Stimulated activated naive B cell treated with anti-CD40 and anti-IgM and Interleukin-4, amounts not matched to agents 10 μg/mL and 1 μg/mL and 100 μg/mL, for 72 hours (primary cell): ENCODE measurements at regions not wholly inside any gene's neighbourhood (a gene's known extent, or its start where the extent isn't known, plus 50 kb on each side); places are given as distances from the start of the nearest gene placed in this dataset.
"Not testable (repeated sequence)": the region's sequence is repeated elsewhere in the genome, so short reads cannot be mapped to it uniquely, and the experiment has no call there.

Source experiments
- ATAC-seq, 2 donors: fragments of 150-1000 bp; cut with Tn5 transposase; replicated peaks; 2 replicates each; pipeline ENCODE4 v1.10.0; 2021; ENCODE audit warnings: moderate library complexity in 1 of 2
- DNase-seq: peaks from one replicate; pipeline ENCODE4 v3.0.0; 2021
- H3K27ac Mint-ChIP-seq: one replicate; pipeline ENCODE4 v1.8.0; 2022; ENCODE audit warnings: mild to moderate bottlenecking, mixed read lengths
- H3K27me3 Mint-ChIP-seq, 2 donors: one replicate each; pipeline ENCODE4 v1.8.0; 2022; ENCODE audit warnings: mixed read lengths in 2 of 2
- H3K36me3 Mint-ChIP-seq, 2 donors: one replicate each; pipeline ENCODE4 v1.8.0; 2022; ENCODE audit warnings: mixed read lengths in 2 of 2, mild to moderate bottlenecking in 1 of 2
- H3K4me1 Mint-ChIP-seq, 2 donors: one replicate each; pipeline ENCODE4 v1.8.0; 2022; ENCODE audit warnings: mixed read lengths in 2 of 2, mild to moderate bottlenecking in 1 of 2
- H3K4me3 Mint-ChIP-seq, 2 donors: one replicate each; pipeline ENCODE4 v1.8.0; 2022; ENCODE audit warnings: mild to moderate bottlenecking in 2 of 2, mixed read lengths in 2 of 2, moderate library complexity in 1 of 2
- H3K9me3 Mint-ChIP-seq, 2 donors: one replicate each; pipeline ENCODE4 v1.8.0; 2022; ENCODE audit warnings: mixed read lengths in 2 of 2, mild to moderate bottlenecking in 1 of 2

DNA sequence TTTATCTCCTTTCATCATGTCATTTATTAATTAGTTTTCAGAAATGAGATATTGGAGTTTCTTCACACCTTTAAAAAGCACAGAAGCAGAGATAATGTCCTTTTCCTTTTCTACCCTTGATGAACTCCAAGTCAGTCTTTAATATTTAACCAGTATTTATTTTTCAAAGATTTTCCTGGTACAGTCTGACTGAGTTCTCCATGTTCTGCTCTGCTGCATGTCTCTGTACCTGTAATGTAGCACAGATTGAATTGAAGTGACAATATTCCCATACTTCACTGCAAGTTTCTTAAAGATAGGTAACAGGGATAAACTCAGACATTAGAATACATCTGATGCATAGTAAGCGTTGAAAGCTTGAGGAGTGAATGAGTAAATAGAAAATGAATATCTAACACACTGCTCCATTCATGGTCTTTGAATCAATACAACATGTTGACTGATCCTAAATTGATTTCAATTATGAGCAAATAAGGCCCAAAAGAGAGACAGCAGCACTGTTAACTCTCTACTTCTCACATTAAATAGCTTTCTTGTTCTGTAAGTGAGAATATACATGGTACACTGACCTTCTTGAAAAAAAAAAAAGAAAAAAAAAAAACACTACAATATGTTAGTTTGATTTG, 1323.6 kb upstream of the PRR20A start:
- Mint-ChIP-seq H3K27me3 (no peaks in the 10 kb centered on the region), H3K27ac (no peak overlapping the region), H3K4me3 (no peak overlapping the region), H3K4me1 (no peaks in the 10 kb centered on the region), H3K9me3 (peaks cover 8 to 9% of the 10 kb centered on the region in 2 donors), H3K36me3 (no peaks in the 10 kb centered on the region)
- ATAC-seq (no peak), DNase-seq (no peak)

GRCh38 chr13:55820817-55821216, 1319.9 kb upstream of the PRR20A start:
- H3K36me3 Mint-ChIP-seq = no peaks in the 10 kb centered on the region
- H3K4me1 Mint-ChIP-seq = no peaks in the 10 kb centered on the region
- no peak overlapping the region for H3K27ac Mint-ChIP-seq
- H3K9me3 Mint-ChIP-seq = peaks cover 4 to 5% of the 10 kb centered on the region in 2 donors
- DNase-seq (no peak), ATAC-seq (no peak)
- no peaks in the 10 kb centered on the region for H3K27me3 Mint-ChIP-seq
- no peak overlapping the region for H3K4me3 Mint-ChIP-seq

DNA sequence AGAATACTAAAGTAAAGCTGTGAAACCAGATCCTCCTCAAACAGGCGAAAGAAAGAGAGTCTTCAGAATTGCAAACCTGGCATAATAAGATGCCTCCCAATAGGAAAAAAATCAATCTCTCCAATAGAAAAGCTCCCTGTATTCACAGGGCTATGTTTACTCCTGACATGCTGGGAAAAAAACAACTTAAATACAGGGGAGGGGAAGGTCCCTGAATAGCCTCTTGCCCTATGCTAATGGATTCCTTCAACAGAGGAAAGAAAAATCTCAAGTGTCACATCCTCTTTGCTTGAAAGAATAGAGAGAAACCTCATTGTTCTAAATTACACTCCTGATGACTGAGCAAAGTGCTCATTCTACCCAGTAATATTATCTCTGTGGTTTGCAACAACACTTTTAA, 1271.1 kb upstream of the PRR20A start:
- no peak for DNase-seq
- peaks cover 14 to 16% of the 10 kb centered on the region in 2 donors for H3K9me3 Mint-ChIP-seq
- H3K27me3 Mint-ChIP-seq = no peaks in the 10 kb centered on the region
- no peaks in the 10 kb centered on the region for H3K36me3 Mint-ChIP-seq
- no peak overlapping the region for H3K27ac Mint-ChIP-seq
- H3K4me3 Mint-ChIP-seq = no peak overlapping the region
- ATAC-seq = no peak
- no peaks in the 10 kb centered on the region for H3K4me1 Mint-ChIP-seq

GRCh38 chr13:55887561-55887960, 1253.2 kb upstream of the PRR20A start:
- Mint-ChIP-seq H3K36me3 (no peaks in the 10 kb centered on the region), H3K27ac (no peak overlapping the region), H3K4me1 (no peaks in the 10 kb centered on the region), H3K9me3 (peaks cover 0 to 6% of the 10 kb centered on the region in 2 donors), H3K27me3 (no peaks in the 10 kb centered on the region), H3K4me3 (no peak overlapping the region)
- ATAC-seq (no peak), DNase-seq (no peak)

GRCh38 chr13:55893540-55893939, 1247.2 kb upstream of the PRR20A start:
- DNase-seq = no peak
- Mint-ChIP-seq H3K4me1 (no peaks in the 10 kb centered on the region), H3K36me3 (no peaks in the 10 kb centered on the region), H3K27ac (no peak overlapping the region), H3K27me3 (no peaks in the 10 kb centered on the region), H3K9me3 (peaks cover 0 to 9% of the 10 kb centered on the region in 2 donors), H3K4me3 (no peak overlapping the region)
- no peak for ATAC-seq

DNA sequence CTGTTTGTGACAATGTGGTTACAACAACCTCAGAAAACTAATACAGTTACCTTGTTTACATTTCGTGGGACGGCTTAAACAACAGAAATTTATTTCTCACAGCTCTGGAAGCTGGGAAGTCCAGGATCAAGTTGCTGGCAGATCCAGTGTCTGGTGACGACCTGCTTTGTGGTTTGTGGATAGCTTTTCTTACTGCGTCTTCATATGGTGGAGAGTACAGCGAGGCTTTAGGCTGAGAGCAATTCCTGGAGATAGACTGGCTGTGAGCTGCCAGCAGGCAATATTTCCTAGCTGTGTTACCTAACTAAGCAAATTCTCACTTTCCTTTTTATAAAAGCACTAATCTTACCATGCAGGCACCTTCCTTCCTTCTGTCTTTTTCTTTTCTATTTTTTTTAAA, 1203.5 kb upstream of the PRR20A start:
- H3K27me3 Mint-ChIP-seq = no peaks in the 10 kb centered on the region
- DNase-seq (no peak), ATAC-seq (no peak)
- no peak overlapping the region for H3K4me3 Mint-ChIP-seq
- no peaks in the 10 kb centered on the region for H3K4me1 Mint-ChIP-seq
- no peaks in the 10 kb centered on the region for H3K36me3 Mint-ChIP-seq
- peaks cover 4 to 7% of the 10 kb centered on the region in 2 donors for H3K9me3 Mint-ChIP-seq
- H3K27ac Mint-ChIP-seq = no peak overlapping the region

DNA sequence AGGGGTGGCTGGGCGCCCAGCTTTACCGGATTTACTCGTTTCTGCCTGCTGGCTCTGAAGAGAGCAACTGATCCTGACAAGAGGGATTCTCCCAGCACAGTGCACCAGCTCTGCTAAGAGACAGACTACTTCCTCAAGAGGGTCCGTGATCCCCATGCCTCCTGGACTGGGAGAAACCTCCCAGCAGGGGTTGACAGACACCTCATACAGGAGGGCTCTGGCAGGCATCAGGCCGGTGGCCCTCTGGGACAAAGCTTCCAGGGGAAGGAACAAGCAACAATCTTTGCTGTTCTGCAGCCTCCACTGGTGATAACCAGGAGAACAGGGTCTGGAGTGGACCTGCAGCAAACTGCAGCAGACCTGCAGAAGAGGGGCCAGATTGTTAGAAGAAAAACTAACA, 1192.5 kb upstream of the PRR20A start:
- DNase-seq (no peak), ATAC-seq (no peak)
- Mint-ChIP-seq H3K27ac (no peak overlapping the region), H3K9me3 (peaks cover 0 to 10% of the 10 kb centered on the region in 2 donors), H3K27me3 (no peaks in the 10 kb centered on the region), H3K36me3 (no peaks in the 10 kb centered on the region), H3K4me3 (no peak overlapping the region), H3K4me1 (no peaks in the 10 kb centered on the region)

DNA sequence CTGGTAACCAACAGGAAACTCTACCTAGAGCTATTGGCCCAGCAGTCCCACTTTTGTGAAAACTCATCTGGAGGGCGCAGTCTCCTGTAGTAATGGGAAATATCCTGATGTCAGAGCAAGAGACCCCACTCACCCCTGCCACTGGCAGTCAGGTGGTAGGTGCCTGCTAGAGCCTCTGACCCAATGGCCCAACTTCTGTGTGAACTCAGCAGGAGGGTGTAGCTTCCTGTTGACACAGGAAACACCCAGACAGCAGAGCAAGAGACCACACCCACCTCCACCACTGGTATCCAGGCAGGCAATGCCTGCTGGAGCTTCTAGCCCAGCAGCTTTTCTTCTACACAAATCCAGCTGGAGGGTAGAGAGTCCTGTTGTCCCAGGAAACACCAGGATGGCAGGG, 1176.8 kb upstream of the PRR20A start:
- H3K27ac Mint-ChIP-seq = no peak overlapping the region
- no peaks in the 10 kb centered on the region for H3K4me1 Mint-ChIP-seq
- no peaks in the 10 kb centered on the region for H3K27me3 Mint-ChIP-seq
- H3K9me3 Mint-ChIP-seq = peaks cover 5 to 15% of the 10 kb centered on the region in 2 donors
- no peak overlapping the region for H3K4me3 Mint-ChIP-seq
- ATAC-seq (no peak), DNase-seq (no peak)
- H3K36me3 Mint-ChIP-seq = no peaks in the 10 kb centered on the region

DNA sequence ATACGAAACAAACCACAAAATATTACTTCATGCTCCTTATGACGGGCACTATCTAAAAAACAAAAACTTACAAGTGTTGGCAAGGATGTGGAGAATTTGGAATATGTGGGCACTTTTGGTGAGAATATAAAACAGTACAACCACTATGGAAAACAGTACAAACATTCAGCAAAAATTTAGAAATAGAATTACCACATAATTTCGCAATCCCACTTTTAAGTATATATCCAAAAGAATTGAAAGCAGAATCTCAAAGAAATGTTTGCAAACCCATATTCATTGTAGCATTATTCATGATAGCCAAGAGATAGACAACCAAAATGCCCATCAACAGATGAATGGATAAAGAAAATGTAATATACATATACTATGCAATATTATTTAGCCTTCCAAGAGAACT, 1173.7 kb upstream of the PRR20A start:
- no peaks in the 10 kb centered on the region for H3K27me3 Mint-ChIP-seq
- no peak for ATAC-seq

DNA sequence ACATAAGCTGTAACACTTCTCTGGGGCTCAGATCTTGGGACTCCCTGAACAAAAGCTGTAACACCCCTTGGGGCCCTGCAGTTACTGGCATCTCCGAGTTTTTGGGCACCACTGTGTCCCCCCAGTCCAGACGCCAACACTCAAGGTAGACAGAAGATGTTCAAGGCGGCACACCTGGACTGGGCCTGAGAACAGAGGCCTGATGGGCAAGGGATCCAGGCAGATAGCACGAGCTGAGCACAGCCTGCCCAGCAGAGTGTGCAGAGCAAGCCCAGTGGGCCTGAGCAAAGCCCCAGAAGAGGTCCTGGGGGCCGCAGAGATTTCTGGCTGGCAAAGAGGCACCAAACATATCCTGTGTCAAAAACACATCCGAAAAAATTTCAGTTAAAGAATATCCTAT, 1163.3 kb upstream of the PRR20A start:
- Mint-ChIP-seq H3K4me1 (no peaks in the 10 kb centered on the region), H3K4me3 (no peak overlapping the region), H3K27me3 (no peaks in the 10 kb centered on the region), H3K9me3 (peaks cover 3 to 12% of the 10 kb centered on the region in 2 donors), H3K36me3 (no peaks in the 10 kb centered on the region), H3K27ac (no peak overlapping the region)
- ATAC-seq (peak in 1 of 2 donors; percentile 29), DNase-seq (no peak)

More for the DNA sequence above, 1173.7 kb upstream of the PRR20A start:
- Mint-ChIP-seq H3K4me3 (no peak overlapping the region), H3K9me3 (peaks cover under 1 to 7% of the 10 kb centered on the region in 2 donors), H3K4me1 (no peaks in the 10 kb centered on the region), H3K36me3 (no peaks in the 10 kb centered on the region), H3K27ac (no peak overlapping the region)
- DNase-seq = no peak

DNA sequence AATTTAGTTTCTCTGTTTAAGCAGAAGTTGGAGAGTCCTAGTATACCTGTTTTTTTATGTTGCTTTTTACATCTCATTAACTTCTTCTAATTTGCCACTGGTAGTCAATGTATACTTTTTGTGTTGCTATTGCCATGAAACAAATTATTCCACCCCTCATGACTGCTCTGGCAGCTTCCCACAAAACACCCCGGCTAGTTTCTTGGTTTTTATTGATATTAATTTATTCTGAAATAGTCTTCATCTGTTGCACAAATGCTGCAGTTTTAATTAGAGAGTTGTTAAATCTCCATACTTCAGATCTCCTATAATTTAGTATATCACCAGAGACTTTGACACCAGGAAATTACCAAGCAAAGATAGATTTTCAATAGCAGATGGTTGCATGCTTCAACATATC, 1159.3 kb upstream of the PRR20A start:
- no peaks in the 10 kb centered on the region for H3K27me3 Mint-ChIP-seq
- no peak overlapping the region for H3K27ac Mint-ChIP-seq
- DNase-seq = no peak
- H3K4me1 Mint-ChIP-seq = no peaks in the 10 kb centered on the region
- peaks cover 3 to 8% of the 10 kb centered on the region in 2 donors for H3K9me3 Mint-ChIP-seq
- no peaks in the 10 kb centered on the region for H3K36me3 Mint-ChIP-seq
- no peak overlapping the region for H3K4me3 Mint-ChIP-seq
- ATAC-seq = no peak

GRCh38 chr13:55984026-55984425, 1156.7 kb upstream of the PRR20A start:
- not testable (repeated sequence) for H3K9me3 Mint-ChIP-seq, DNase-seq

GRCh38 chr13:55990631-55991030, 1150.1 kb upstream of the PRR20A start:
- no peak for DNase-seq
- Mint-ChIP-seq H3K27me3 (no peaks in the 10 kb centered on the region), H3K4me1 (no peaks in the 10 kb centered on the region), H3K9me3 (peaks cover 4 to 7% of the 10 kb centered on the region in 2 donors), H3K4me3 (no peak overlapping the region), H3K27ac (no peak overlapping the region), H3K36me3 (no peaks in the 10 kb centered on the region)
- ATAC-seq = no peak

More at GRCh38 chr13:55984026-55984425, 1156.7 kb upstream of the PRR20A start:
- not testable (repeated sequence) for H3K4me1 Mint-ChIP-seq, H3K27me3 Mint-ChIP-seq, ATAC-seq, H3K36me3 Mint-ChIP-seq, H3K4me3 Mint-ChIP-seq, H3K27ac Mint-ChIP-seq

- Mint-ChIP-seq H3K4me1 (no peaks in the 10 kb centered on the region), H3K27ac (no peak overlapping the region), H3K9me3 (peaks cover 4 to 7% of the 10 kb centered on the region in 2 donors), H3K27me3 (no peaks in the 10 kb centered on the region), H3K4me3 (no peak overlapping the region), H3K36me3 (no peaks in the 10 kb centered on the region)
- ATAC-seq (no peak), DNase-seq (no peak)
Observed at GRCh38 chr13:55991666-55992065, 1149.1 kb upstream of the PRR20A start.

- no peaks in the 10 kb centered on the region for H3K36me3 Mint-ChIP-seq
- peaks cover 4 to 7% of the 10 kb centered on the region in 2 donors for H3K9me3 Mint-ChIP-seq
- no peaks in the 10 kb centered on the region for H3K4me1 Mint-ChIP-seq
- H3K4me3 Mint-ChIP-seq = no peak overlapping the region
- H3K27me3 Mint-ChIP-seq = no peaks in the 10 kb centered on the region
- DNase-seq (no peak), ATAC-seq (no peak)
- H3K27ac Mint-ChIP-seq = no peak overlapping the region
Observed at GRCh38 chr13:55992145-55992544, 1148.6 kb upstream of the PRR20A start.

GRCh38 chr13:55999709-56000108, 1141.0 kb upstream of the PRR20A start:
- ATAC-seq = no peak
- H3K4me1 Mint-ChIP-seq = no peaks in the 10 kb centered on the region
- no peaks in the 10 kb centered on the region for H3K36me3 Mint-ChIP-seq
- no peak for DNase-seq
- H3K9me3 Mint-ChIP-seq = peaks cover 6% of the 10 kb centered on the region in 2 donors
- H3K4me3 Mint-ChIP-seq = no peak overlapping the region
- H3K27me3 Mint-ChIP-seq = no peaks in the 10 kb centered on the region
- H3K27ac Mint-ChIP-seq = no peak overlapping the region
